Activated CD8-positive, alpha-beta T cell treated with anti-CD3 and anti-CD28 coated beads for 36 hours (primary cell): ENCODE measurements at regions not wholly inside any gene's neighbourhood (a gene's known extent, or its start where the extent isn't known, plus 50 kb on each side); places are given as distances from the start of the nearest gene placed in this dataset.

Experiments
- ATAC-seq: fragments of 200-7000 bp; cut with Tn5 transposase; one replicate; pipeline ENCODE4 v1.10.0; 2021; ENCODE audit warnings: mild to moderate bottlenecking, moderate library complexity
- CTCF ChIA-PET: fragments of 350-600 bp; sonication (Branson Sonifier 250); formaldehyde crosslinking; loops from one replicate; lab custom pipeline; 2021; ENCODE audit warnings: antibody characterized with exemption; lab: Charles Lee
- POLR2A ChIA-PET: fragments of 350-600 bp; sonication (Branson Sonifier 250); formaldehyde crosslinking; loops from one replicate; lab custom pipeline; 2021; ENCODE audit warnings: antibody characterized with exemption; lab: Charles Lee
- DNase-seq: peaks from one replicate; pipeline ENCODE4 v3.0.0-alpha.2; 2020
- H3K27ac Mint-ChIP-seq: one replicate; pipeline ENCODE4 v1.8.0; 2021; ENCODE audit warnings: mild to moderate bottlenecking, mixed read lengths
- H3K27me3 Mint-ChIP-seq: one replicate; pipeline ENCODE4 v1.8.0; 2021; ENCODE audit warnings: mixed read lengths
- H3K36me3 Mint-ChIP-seq: one replicate; pipeline ENCODE4 v1.8.0; 2021; ENCODE audit warnings: low read depth, mixed read lengths
- H3K4me1 Mint-ChIP-seq: one replicate; pipeline ENCODE4 v1.8.0; 2021; ENCODE audit warnings: low read depth, mixed read lengths
- H3K4me3 Mint-ChIP-seq: one replicate; pipeline ENCODE4 v1.8.0; 2021; ENCODE audit warnings: mild to moderate bottlenecking, moderate library complexity, mixed read lengths
- H3K9me3 Mint-ChIP-seq: one replicate; pipeline ENCODE4 v1.8.0; 2021; ENCODE audit warnings: mixed read lengths
- intact Hi-C: fragments of 100-400 bp; cut with micrococcal nuclease; formaldehyde crosslinking; loops from one replicate; pipeline ENCODE4 v1.10.0; 2022
- TF ChIP-seq, protein P1 (sequence below): fragments of 200-600 bp; IDR thresholded peaks from one replicate; pipeline ENCODE4 v1.8.0; 2022; ENCODE audit warnings: antibody characterized with exemption, mild to moderate bottlenecking

GRCh38 chr6:23985015-23985414 lies 141.0 kb upstream of the NRSN1 start:
- H3K4me1 Mint-ChIP-seq: no peaks in the 10 kb centered on the region
- H3K27me3 Mint-ChIP-seq: no peaks in the 10 kb centered on the region
- intact Hi-C loops: no loop called here
- H3K9me3 Mint-ChIP-seq: no peaks in the 10 kb centered on the region
- ATAC-seq (no peak), DNase-seq (no peak)
- POLR2A ChIA-PET: interaction anchor here (0.6 kb wide), 1 partner anchor 252 kb away, joined by 3 read pairs; no protein-coding TSS in a partner anchor
- no peaks in the 10 kb centered on the region for H3K36me3 Mint-ChIP-seq
- CTCF ChIA-PET: no interaction called here
- H3K27ac Mint-ChIP-seq: no peak overlapping the region
- no peak overlapping the region for H3K4me3 Mint-ChIP-seq
- TF ChIP-seq, protein P1, sequence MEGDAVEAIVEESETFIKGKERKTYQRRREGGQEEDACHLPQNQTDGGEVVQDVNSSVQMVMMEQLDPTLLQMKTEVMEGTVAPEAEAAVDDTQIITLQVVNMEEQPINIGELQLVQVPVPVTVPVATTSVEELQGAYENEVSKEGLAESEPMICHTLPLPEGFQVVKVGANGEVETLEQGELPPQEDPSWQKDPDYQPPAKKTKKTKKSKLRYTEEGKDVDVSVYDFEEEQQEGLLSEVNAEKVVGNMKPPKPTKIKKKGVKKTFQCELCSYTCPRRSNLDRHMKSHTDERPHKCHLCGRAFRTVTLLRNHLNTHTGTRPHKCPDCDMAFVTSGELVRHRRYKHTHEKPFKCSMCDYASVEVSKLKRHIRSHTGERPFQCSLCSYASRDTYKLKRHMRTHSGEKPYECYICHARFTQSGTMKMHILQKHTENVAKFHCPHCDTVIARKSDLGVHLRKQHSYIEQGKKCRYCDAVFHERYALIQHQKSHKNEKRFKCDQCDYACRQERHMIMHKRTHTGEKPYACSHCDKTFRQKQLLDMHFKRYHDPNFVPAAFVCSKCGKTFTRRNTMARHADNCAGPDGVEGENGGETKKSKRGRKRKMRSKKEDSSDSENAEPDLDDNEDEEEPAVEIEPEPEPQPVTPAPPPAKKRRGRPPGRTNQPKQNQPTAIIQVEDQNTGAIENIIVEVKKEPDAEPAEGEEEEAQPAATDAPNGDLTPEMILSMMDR: no peak

DNA sequence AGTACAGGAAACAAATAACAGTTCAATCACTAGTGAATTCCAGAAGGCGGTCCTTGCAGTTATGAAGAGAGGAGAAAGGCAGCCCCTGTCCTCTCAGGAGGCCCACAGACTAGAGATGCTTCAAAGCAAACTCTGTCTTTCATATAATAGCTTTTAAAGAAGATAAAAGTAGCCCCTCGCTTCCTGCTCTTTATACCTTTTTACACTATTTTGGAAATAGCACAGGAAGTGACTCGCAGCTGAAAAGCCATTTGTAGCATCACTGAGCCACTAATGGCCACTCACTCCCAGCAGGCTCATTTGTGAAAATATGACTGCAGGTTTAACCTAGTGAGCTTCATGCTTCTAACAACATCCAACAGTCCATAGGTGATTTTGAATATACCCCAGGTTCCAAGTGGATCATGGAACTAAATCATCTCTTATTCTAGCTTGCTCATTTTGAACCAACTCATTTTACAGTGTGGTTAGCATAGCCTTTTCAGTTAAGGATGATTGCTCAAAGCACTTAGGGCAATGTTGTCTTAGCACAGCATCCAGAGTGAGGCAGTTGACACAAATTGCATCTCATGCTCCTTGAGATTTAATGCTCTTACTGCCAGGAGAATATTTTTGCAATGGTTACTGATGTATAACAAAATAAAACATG lies 136.0 kb upstream of the NRSN1 start:
- H3K27me3 Mint-ChIP-seq: no peaks in the 10 kb centered on the region
- POLR2A ChIA-PET: no interaction called here
- intact Hi-C loops: no loop called here
- ATAC-seq (no peak), DNase-seq (no peak)
- H3K36me3 Mint-ChIP-seq: no peaks in the 10 kb centered on the region
- H3K27ac Mint-ChIP-seq: no peak overlapping the region
- CTCF ChIA-PET: no interaction called here
- no peak overlapping the region for H3K4me3 Mint-ChIP-seq
- H3K9me3 Mint-ChIP-seq: peaks cover 3% of the 10 kb centered on the region
- TF ChIP-seq, protein P1: no peak
- H3K4me1 Mint-ChIP-seq: no peaks in the 10 kb centered on the region

- ChIA-PET CTCF (no interaction called here), POLR2A (no interaction called here)
- Mint-ChIP-seq H3K4me1 (no peaks in the 10 kb centered on the region), H3K27me3 (no peaks in the 10 kb centered on the region), H3K9me3 (peaks cover 3% of the 10 kb centered on the region), H3K4me3 (no peak overlapping the region), H3K36me3 (no peaks in the 10 kb centered on the region), H3K27ac (no peak overlapping the region)
- ATAC-seq (no peak), DNase-seq (no peak)
- intact Hi-C loops: no loop called here
- TF ChIP-seq, protein P1: no peak
Observed at GRCh38 chr6:23994013-23994412, 132.0 kb upstream of the NRSN1 start.

GRCh38 chr6:24004062-24004461 lies 122.0 kb upstream of the NRSN1 start:
- H3K4me3 Mint-ChIP-seq: no peak overlapping the region

GRCh38 chr6:24004659-24005058 lies 121.4 kb upstream of the NRSN1 start:
- Mint-ChIP-seq H3K27me3 (no peaks in the 10 kb centered on the region), H3K4me1 (no peaks in the 10 kb centered on the region), H3K27ac (no peak overlapping the region), H3K36me3 (no peaks in the 10 kb centered on the region), H3K9me3 (no peaks in the 10 kb centered on the region), H3K4me3 (no peak overlapping the region)
- ChIA-PET CTCF (no interaction called here), POLR2A (no interaction called here)
- DNase-seq (no peak), ATAC-seq (no peak)
- intact Hi-C loops: no loop called here
- TF ChIP-seq, protein P1: no peak

More at GRCh38 chr6:24004062-24004461, 122.0 kb upstream of the NRSN1 start:
- Mint-ChIP-seq H3K4me1 (no peaks in the 10 kb centered on the region), H3K27ac (no peak overlapping the region), H3K27me3 (no peaks in the 10 kb centered on the region), H3K36me3 (no peaks in the 10 kb centered on the region), H3K9me3 (no peaks in the 10 kb centered on the region)
- ChIA-PET POLR2A (no interaction called here), CTCF (no interaction called here)
- intact Hi-C loops: no loop called here
- ATAC-seq: no peak
- no peak for DNase-seq
- TF ChIP-seq, protein P1: no peak
